ENCODE measurements at regions not wholly inside any gene's neighbourhood (a gene's known extent, or its start where the extent isn't known, plus 50 kb on each side); places are given as distances from the start of the nearest gene placed in this dataset.

- TF ChIP-seq ZNF462 (CRISPR knock-in tag; IDR thresholded peaks at IDR 0.05) (no peak), STAT1 (IDR thresholded peaks at IDR 0.05; ENCODE audit: unreplicated experiment) (no peak)
Measured at GRCh38 chr1:37107153-37107907, 73.0 kb upstream of the GRIK3 start (continued).

GRCh38 chr1:37108596-37109188 is 74.4 kb upstream of the GRIK3 start:
- 0 out of 3 replicates have a peak, but pooled peaks cover 3% of the 10 kb centered on the region for H3K4me1 Mint-ChIP-seq
- no peaks in the 10 kb centered on the region for H3K9me3 Mint-ChIP-seq
- DNase-seq (ENCODE audit: low spot score) (no peak), ATAC-seq (no peak)
- peaks cover 11% of the 10 kb centered on the region; the same call in 1 of the 2 replicates for H3K9me2 ChIP-seq (ENCODE audit: insufficient read depth)
- H3F3A ChIP-seq (replicated peaks; ENCODE audit: low read depth): no peaks in the 10 kb centered on the region
- no peak overlapping the region for H3K4me3 Mint-ChIP-seq
- H3K4me2 ChIP-seq: no peak overlapping the region
- no peak overlapping the region for H2AFZ ChIP-seq
- no peaks in the 10 kb centered on the region for H3K27me3 ChIP-seq (ENCODE audit: insufficient read depth)
- H3K4me1 ChIP-seq (ENCODE audit: insufficient read depth): no peaks in the 10 kb centered on the region
- H3K27ac Mint-ChIP-seq: no peak overlapping the region
- H4K20me1 ChIP-seq (replicated peaks; ENCODE audit: insufficient read depth): no peaks in the 10 kb centered on the region
- no peak overlapping the region for H3K4me3 ChIP-seq
- H3K36me3 ChIP-seq (ENCODE audit: insufficient read depth): no peaks in the 10 kb centered on the region; the same call in 1 of the 2 replicates
- H3K27ac ChIP-seq (ENCODE audit: low read depth): no peak overlapping the region
- no peaks in the 10 kb centered on the region for H3K36me3 Mint-ChIP-seq (ENCODE audit: low read depth)
- no peaks in the 10 kb centered on the region for H3K79me2 ChIP-seq (replicated peaks; ENCODE audit: insufficient read depth)
- H3K27me3 Mint-ChIP-seq (ENCODE audit: insufficient read depth, low read depth, poor library complexity): no peaks in the 10 kb centered on the region
- no peak for TF ChIP-seq ZNF331 (CRISPR knock-in tag; IDR thresholded peaks at IDR 0.05; ENCODE audit: low read depth)
- no peak for TF ChIP-seq POLR2AphosphoS5 (IDR thresholded peaks at IDR 0.05; ENCODE audit: low read depth)
- no peak for TF ChIP-seq NANOG (IDR thresholded peaks at IDR 0.05; ENCODE audit: borderline replicate concordance)
- TF ChIP-seq CREB1 (CRISPR knock-in tag; IDR thresholded peaks at IDR 0.05; ENCODE audit: low read depth): no peak
- TF ChIP-seq EZH2phosphoT487 (IDR thresholded peaks at IDR 0.05; ENCODE audit: unreplicated experiment): no peak
- no peak for TF ChIP-seq CTCF (conservative IDR thresholded peaks at IDR 0.05; ENCODE audit: low read depth in 2 of 2)
- TF ChIP-seq REST (IDR thresholded peaks at IDR 0.05; ENCODE audit: unreplicated experiment): no peak
